CD14-positive monocyte (primary cell): ENCODE measurements at regions not wholly inside any gene's neighbourhood (a gene's known extent, or its start where the extent isn't known, plus 50 kb on each side); places are given as distances from the start of the nearest gene placed in this dataset.

Experiments used
- DNase-seq, 3 donors: peaks; one replicate each; pipeline ENCODE4 v3.0.0-alpha.2; 2011 to 2022
- H2AFZ ChIP-seq: 2 replicates; pipeline ENCODE4 v1.6.0; 2012; ENCODE audit warnings: mild to moderate bottlenecking, low read depth, low read length, inconsistent platforms; ENCODE audit not compliant: insufficient read depth, poor library complexity, severe bottlenecking
- H3K27ac ChIP-seq, 2 donors: 1 replicate in 1 of 2; 2 replicates in 1 of 2; pipeline ENCODE4 v1.5.1; 2012 to 2013; ENCODE audit warnings: low read length in 2 of 2, control low read depth in 1 of 2, inconsistent platforms in 1 of 2, low read depth in 1 of 2, mild to moderate bottlenecking in 1 of 2
- H3K27me3 ChIP-seq, 2 donors: one replicate each; pipeline versions ENCODE4 v1.6.0 to v1.6.1; 2011 to 2013; ENCODE audit warnings: low read length in 2 of 2; ENCODE audit not compliant: control insufficient read depth in 2 of 2, insufficient read depth in 2 of 2
- H3K36me3 ChIP-seq, 2 donors: replicated peaks in 1 of 2; 1 replicate in 1 of 2; 2 replicates in 1 of 2; pipeline versions ENCODE4 v1.5.1 to v1.6.1; 2012 to 2013; ENCODE audit warnings: low read length in 2 of 2, control low read depth in 1 of 2, inconsistent platforms in 1 of 2, mild to moderate bottlenecking in 1 of 2; ENCODE audit not compliant: insufficient read depth in 2 of 2, control insufficient read depth in 1 of 2
- H3K4me1 ChIP-seq, 2 donors: 1 replicate in 1 of 2; 2 replicates in 1 of 2; pipeline versions ENCODE4 v1.5.1 to v1.6.1; 2012 to 2013; ENCODE audit warnings: low read length in 2 of 2, control low read depth in 1 of 2, inconsistent platforms in 1 of 2, mild to moderate bottlenecking in 1 of 2, moderate library complexity in 1 of 2; ENCODE audit not compliant: insufficient read depth in 2 of 2, control insufficient read depth in 1 of 2
- H3K4me2 ChIP-seq: replicated peaks from 2 replicates; pipeline ENCODE3; 2012; ENCODE audit warnings: low read length, moderate library complexity, mild to moderate bottlenecking; ENCODE audit not compliant: poor library complexity, severe bottlenecking; ENCODE audit errors: extremely low read depth
- H3K4me3 ChIP-seq, 3 experiments: fragments of 200-600 bp in 1 of 3; sonication (generic) in 1 of 3; replicated peaks in 1 of 3; 1 replicate in 2 of 3; 2 replicates in 1 of 3; pipeline ENCODE4 v1.5.1; 2011 to 2013; ENCODE audit warnings: low read length in 3 of 3, mild to moderate bottlenecking in 3 of 3, control low read depth in 2 of 3, low read depth in 2 of 3, inconsistent platforms in 1 of 3, moderate library complexity in 1 of 3
- H3K79me2 ChIP-seq: 2 replicates; pipeline ENCODE4 v1.6.0; 2012; ENCODE audit warnings: mild to moderate bottlenecking, control low read depth, inconsistent platforms, low read length, moderate library complexity; ENCODE audit not compliant: insufficient read depth
- H3K9ac ChIP-seq: 2 replicates; pipeline ENCODE4 v1.6.0; 2017; ENCODE audit warnings: low read length, mild to moderate bottlenecking; ENCODE audit not compliant: insufficient read depth, poor library complexity, severe bottlenecking
- H3K9me3 ChIP-seq, 2 donors: replicated peaks in 1 of 2; 1 replicate in 1 of 2; 2 replicates in 1 of 2; pipeline versions ENCODE4 v1.5.1 to v1.6.1; 2012 to 2013; ENCODE audit warnings: low read length in 2 of 2, control low read depth in 1 of 2; ENCODE audit not compliant: control insufficient read depth in 1 of 2, insufficient read depth in 1 of 2
- H4K20me1 ChIP-seq: 2 replicates; pipeline ENCODE4 v1.6.0; 2012; ENCODE audit warnings: mild to moderate bottlenecking, low read length, control low read depth, moderate library complexity; ENCODE audit not compliant: insufficient read depth
- H3K27ac Mint-ChIP-seq, 7 donors: one replicate each; pipeline ENCODE4 v1.8.0; 2020; ENCODE audit warnings: mild to moderate bottlenecking in 7 of 7, mixed read lengths in 7 of 7, moderate library complexity in 6 of 7, inconsistent platforms in 2 of 7
- H3K27me3 Mint-ChIP-seq, 3 donors: one replicate each; pipeline ENCODE4 v1.8.0; 2021 to 2022; ENCODE audit warnings: low read depth in 3 of 3, mild to moderate bottlenecking in 3 of 3, mixed read lengths in 3 of 3, moderate library complexity in 3 of 3, inconsistent platforms in 1 of 3
- H3K36me3 Mint-ChIP-seq, 2 donors: one replicate each; pipeline ENCODE4 v1.8.0; 2020; ENCODE audit warnings: mixed read lengths in 2 of 2, inconsistent platforms in 1 of 2, mild to moderate bottlenecking in 1 of 2
- H3K4me1 Mint-ChIP-seq: one replicate; pipeline ENCODE4 v1.8.0; 2020; ENCODE audit warnings: mild to moderate bottlenecking, mixed read lengths
- H3K4me3 Mint-ChIP-seq, 2 donors: one replicate each; pipeline ENCODE4 v1.8.0; 2020; ENCODE audit warnings: mild to moderate bottlenecking in 2 of 2, mixed read lengths in 2 of 2, moderate library complexity in 1 of 2
- H3K9me3 Mint-ChIP-seq, 7 donors: one replicate each; pipeline ENCODE4 v1.8.0; 2020 to 2022; ENCODE audit warnings: mixed read lengths in 7 of 7, mild to moderate bottlenecking in 6 of 7, moderate library complexity in 6 of 7, inconsistent platforms in 2 of 7
- CTCF ChIP-seq: fragments of 200-600 bp; IDR thresholded peaks from one replicate; pipeline ENCODE4 v1.8.0; 2022; ENCODE audit warnings: antibody characterized with exemption, mild to moderate bottlenecking
- WGBS: methylation state at CpG from one replicate; pipeline ENCODE4 v1.1.5; 2013; ENCODE audit warnings: missing lambda C conversion rate; ENCODE audit not compliant: insufficient coverage; 5-methylcytosine and 5-hydroxymethylcytosine counted together
- intact Hi-C, 2 donors: fragments of 100-400 bp; cut with micrococcal nuclease; formaldehyde crosslinking; loops; one replicate each; pipeline versions ENCODE4 v1.15.0 to v1.15.1; 2023

GRCh38 chr6:156648616-156649015 lies 128.6 kb upstream of the ARID1B start:
- no peak overlapping the region for H3K27ac ChIP-seq
- Mint-ChIP-seq H3K27ac (peak overlapping the region in 1 of 7 donors; percentile 59), H3K9me3 (peaks cover 0 to 3% (median 1%) of the 10 kb centered on the region in 7 donors), H3K4me3 (no peak overlapping the region), H3K27me3 (peaks cover 3 to 13% (median 5%) of the 10 kb centered on the region in 3 donors), H3K36me3 (no peaks in the 10 kb centered on the region), H3K4me1 (peaks cover 37% of the 10 kb centered on the region)
- no peak overlapping the region for H3K9ac ChIP-seq
- no peak overlapping the region for H3K4me3 ChIP-seq
- no peaks in the 10 kb centered on the region for H3K79me2 ChIP-seq
- no peaks in the 10 kb centered on the region for H4K20me1 ChIP-seq
- no peaks in the 10 kb centered on the region for H3K9me3 ChIP-seq
- TF ChIP-seq CTCF = no peak
- H3K36me3 ChIP-seq = no peaks in the 10 kb centered on the region
- H3K4me2 ChIP-seq = no peak overlapping the region
- no peak for DNase-seq
- intact Hi-C loops = no loop called here
- H3K27me3 ChIP-seq = no peaks in the 10 kb centered on the region
- H2AFZ ChIP-seq = peak overlapping the region; percentile 20
- H3K4me1 ChIP-seq = peaks cover 20 to 32% of the 10 kb centered on the region in 2 donors
- WGBS = 100% methylated on average over 1 of the region's 6 CpGs

- Histone ChIP-seq H3K4me2 (peak overlapping the region; percentile 32), H3K9ac (no peak overlapping the region), H3K36me3 (no peaks in the 10 kb centered on the region), H4K20me1 (no peaks in the 10 kb centered on the region), H3K9me3 (no peaks in the 10 kb centered on the region), H2AFZ (peak overlapping the region; percentile 49), H3K27me3 (no peaks in the 10 kb centered on the region), H3K4me1 (peaks cover 20 to 32% of the 10 kb centered on the region in 2 donors), H3K27ac (no peak overlapping the region), H3K4me3 (peak overlapping the region in 1 of 3 experiments; percentile 35), H3K79me2 (no peaks in the 10 kb centered on the region)
- 0% methylated on average over 7 of the region's 7 CpGs for WGBS
- TF ChIP-seq CTCF = no peak
- H3K9me3 Mint-ChIP-seq = peaks cover 0 to 3% (median 1%) of the 10 kb centered on the region in 7 donors
- intact Hi-C loops = no loop called here
- H3K36me3 Mint-ChIP-seq = no peaks in the 10 kb centered on the region
- DNase-seq = no peak
- H3K4me1 Mint-ChIP-seq = peaks cover 40% of the 10 kb centered on the region
- peak overlapping the region in 1 of 2 donors; percentile 72 for H3K4me3 Mint-ChIP-seq
- H3K27me3 Mint-ChIP-seq = peaks cover 2 to 10% (median 5%) of the 10 kb centered on the region in 3 donors
- H3K27ac Mint-ChIP-seq = peak overlapping the region in 2 of 7 donors; percentile 11 to 41
These were observed 129.2 kb upstream of the ARID1B start for GRCh38 chr6:156647991-156648390.
